IMR-90 (cell line): ENCODE measurements at regions not wholly inside any gene's neighbourhood (a gene's known extent, or its start where the extent isn't known, plus 50 kb on each side); places are given as distances from the start of the nearest gene placed in this dataset.

ENCODE experiments used
- CEBPB ChIP-seq: IDR thresholded peaks from 2 replicates; pipeline ENCODE4 v1.6.1; 2012; ENCODE audit warnings: low read depth, low read length, improper control_type of control experiment
- CHD1 ChIP-seq: IDR thresholded peaks from 2 replicates; pipeline ENCODE4 v1.6.1; 2012; ENCODE audit warnings: low read depth, low read length, improper control_type of control experiment
- CTCF ChIP-seq: conservative IDR thresholded peaks from 2 replicates; pipeline ENCODE4 v1.5.1; 2012; ENCODE audit warnings: mild to moderate bottlenecking, low read depth, low read length, improper control_type of control experiment
- POLR2A ChIP-seq: IDR thresholded peaks from 2 replicates; pipeline ENCODE4 v1.6.1; 2012; ENCODE audit warnings: mild to moderate bottlenecking, low read depth, low read length
- RCOR1 ChIP-seq: IDR thresholded peaks from 2 replicates; pipeline ENCODE4 v1.6.1; 2012; ENCODE audit warnings: mild to moderate bottlenecking, low read length, improper control_type of control experiment; ENCODE audit not compliant: insufficient replicate concordance
- TF ChIP-seq, protein P1 (sequence below): fragments of 150-350 bp; IDR thresholded peaks from 2 replicates; pipeline ENCODE4 v1.6.1; 2017; ENCODE audit warnings: mild to moderate bottlenecking, antibody characterized with exemption, low read length, low read depth

GRCh38 chr4:74631988-74632387 is 162.3 kb downstream of the BTC start:
- TF ChIP-seq CTCF (no peak), CEBPB (no peak), POLR2A (no peak), CHD1 (no peak), RCOR1 (no peak)
- TF ChIP-seq, protein P1, sequence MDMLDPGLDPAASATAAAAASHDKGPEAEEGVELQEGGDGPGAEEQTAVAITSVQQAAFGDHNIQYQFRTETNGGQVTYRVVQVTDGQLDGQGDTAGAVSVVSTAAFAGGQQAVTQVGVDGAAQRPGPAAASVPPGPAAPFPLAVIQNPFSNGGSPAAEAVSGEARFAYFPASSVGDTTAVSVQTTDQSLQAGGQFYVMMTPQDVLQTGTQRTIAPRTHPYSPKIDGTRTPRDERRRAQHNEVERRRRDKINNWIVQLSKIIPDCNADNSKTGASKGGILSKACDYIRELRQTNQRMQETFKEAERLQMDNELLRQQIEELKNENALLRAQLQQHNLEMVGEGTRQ = no peak
